Mesenchymal stem cell (in vitro differentiated cells and primary cell): ENCODE measurements at regions not wholly inside any gene's neighbourhood (a gene's known extent, or its start where the extent isn't known, plus 50 kb on each side); places are given as distances from the start of the nearest gene placed in this dataset.

Source experiments
- DNase-seq: peaks from one replicate; pipeline ENCODE4 v3.0.0-alpha.2; 2013
- H2AFZ ChIP-seq: one replicate; pipeline ENCODE4 v1.6.1; 2013; ENCODE audit warnings: low read depth, mild to moderate bottlenecking, control low read depth, inconsistent platforms, low read length, moderate library complexity
- H2AK5ac ChIP-seq: 2 replicates; pipeline ENCODE4 v1.6.1; 2013; ENCODE audit warnings: low read length, moderate library complexity, mild to moderate bottlenecking, inconsistent platforms; ENCODE audit not compliant: severe bottlenecking
- H2BK120ac ChIP-seq: one replicate; pipeline ENCODE4 v1.6.1; 2013; ENCODE audit warnings: low read depth, mild to moderate bottlenecking, inconsistent platforms, low read length, moderate library complexity
- H2BK12ac ChIP-seq, 2 experiments: one replicate each; pipeline ENCODE4 v1.6.1; 2013; ENCODE audit warnings: inconsistent platforms in 2 of 2, low read length in 2 of 2, mild to moderate bottlenecking in 2 of 2, moderate library complexity in 2 of 2, control low read depth in 1 of 2
- H2BK15ac ChIP-seq: one replicate; pipeline ENCODE4 v1.6.1; 2013; ENCODE audit warnings: mild to moderate bottlenecking, low read depth, inconsistent platforms; ENCODE audit not compliant: poor library complexity, severe bottlenecking
- H2BK5ac ChIP-seq: 2 replicates; pipeline ENCODE4 v1.6.1; 2013; ENCODE audit warnings: low read depth, mild to moderate bottlenecking, low read length, control low read depth, inconsistent platforms; ENCODE audit not compliant: poor library complexity, severe bottlenecking
- H3K14ac ChIP-seq, 2 experiments: one replicate each; pipeline ENCODE4 v1.6.1; 2013; ENCODE audit warnings: inconsistent platforms in 2 of 2, low read length in 2 of 2, control low read depth in 1 of 2, mild to moderate bottlenecking in 1 of 2, moderate library complexity in 1 of 2
- H3K18ac ChIP-seq, 2 experiments: one replicate each; pipeline ENCODE4 v1.6.1; 2013; ENCODE audit warnings: inconsistent platforms in 2 of 2, low read length in 2 of 2, control low read depth in 1 of 2, low read depth in 1 of 2, mild to moderate bottlenecking in 1 of 2
- H3K23ac ChIP-seq, 2 experiments: one replicate each; pipeline ENCODE4 v1.6.1; 2013; ENCODE audit warnings: inconsistent platforms in 2 of 2, low read length in 2 of 2, mild to moderate bottlenecking in 2 of 2, moderate library complexity in 2 of 2, control low read depth in 1 of 2
- H3K27ac ChIP-seq: 2 replicates; pipeline ENCODE4 v1.5.1; 2013; ENCODE audit warnings: mild to moderate bottlenecking, moderate library complexity, low read length, control low read depth, inconsistent platforms; ENCODE audit not compliant: poor library complexity, severe bottlenecking
- H3K27me3 ChIP-seq, 2 experiments: 2 replicates each; pipeline versions ENCODE4 v1.6.1 to v1.7.0; 2013; ENCODE audit warnings: low read length in 2 of 2, mild to moderate bottlenecking in 2 of 2, moderate library complexity in 2 of 2, control low read depth in 1 of 2, inconsistent platforms in 1 of 2; ENCODE audit not compliant: control insufficient read depth in 1 of 2, insufficient read depth in 1 of 2
- H3K36me3 ChIP-seq, 2 experiments: 2 replicates each; pipeline versions ENCODE4 v1.6.1 to v1.7.0; 2013; ENCODE audit warnings: low read length in 2 of 2, control low read depth in 1 of 2, inconsistent platforms in 1 of 2, low read depth in 1 of 2, mild to moderate bottlenecking in 1 of 2; ENCODE audit not compliant: insufficient read depth in 2 of 2, control insufficient read depth in 1 of 2
- H3K4ac ChIP-seq, 2 experiments: one replicate each; pipeline ENCODE4 v1.6.1; 2013; ENCODE audit warnings: inconsistent platforms in 2 of 2, low read length in 2 of 2, mild to moderate bottlenecking in 2 of 2, moderate library complexity in 2 of 2, control low read depth in 1 of 2, low read depth in 1 of 2
- H3K4me1 ChIP-seq: 2 replicates; pipeline ENCODE4 v1.6.1; 2013; ENCODE audit warnings: low read depth, low read length, control low read depth; ENCODE audit not compliant: control insufficient read depth, insufficient read depth
- H3K4me2 ChIP-seq: 2 replicates; pipeline ENCODE4 v1.6.1; 2013; ENCODE audit warnings: low read length, mild to moderate bottlenecking, inconsistent platforms; ENCODE audit not compliant: poor library complexity, severe bottlenecking
- H3K4me3 ChIP-seq, 2 experiments: 2 replicates each; pipeline versions ENCODE4 v1.5.1 to v1.7.0; 2013; ENCODE audit warnings: low read length in 2 of 2, mild to moderate bottlenecking in 2 of 2, control low read depth in 1 of 2, low read depth in 1 of 2; ENCODE audit not compliant: insufficient read depth in 1 of 2
- H3K79me1 ChIP-seq: replicated peaks from 2 replicates; pipeline ENCODE4 v1.6.1; 2013; ENCODE audit warnings: mild to moderate bottlenecking, control low read depth, low read length, inconsistent platforms; ENCODE audit not compliant: poor library complexity, severe bottlenecking
- H3K9ac ChIP-seq: 2 replicates; pipeline ENCODE4 v1.7.0; 2013; ENCODE audit warnings: mild to moderate bottlenecking, low read length, moderate library complexity
- H3K9me3 ChIP-seq: 2 replicates; pipeline ENCODE4 v1.7.0; 2013; ENCODE audit warnings: mild to moderate bottlenecking, low read length; ENCODE audit not compliant: control insufficient read depth
- H4K8ac ChIP-seq: one replicate; pipeline ENCODE4 v1.6.1; 2013; ENCODE audit warnings: inconsistent platforms, mild to moderate bottlenecking, low read length, moderate library complexity
- H4K91ac ChIP-seq: one replicate; pipeline ENCODE4 v1.6.1; 2013; ENCODE audit warnings: mild to moderate bottlenecking, low read length, inconsistent platforms
- WGBS: methylation state at CpG from one replicate; pipeline ENCODE4 v1.1.7; 2013; ENCODE audit warnings: mixed read lengths; 5-methylcytosine and 5-hydroxymethylcytosine counted together

- no peaks in the 10 kb centered on the region for H3K79me1 ChIP-seq
- no peaks in the 10 kb centered on the region for H3K36me3 ChIP-seq
- H3K14ac ChIP-seq: no peak overlapping the region
- 91% methylated on average over 1 of the region's 1 CpG for WGBS
- H2BK12ac ChIP-seq: no peak overlapping the region
- no peak overlapping the region for H4K91ac ChIP-seq
- H2BK5ac ChIP-seq: no peak overlapping the region
- no peak overlapping the region for H2AK5ac ChIP-seq
- H3K9ac ChIP-seq: no peak overlapping the region
- H3K27ac ChIP-seq: no peak overlapping the region
- no peak overlapping the region for H3K23ac ChIP-seq
- no peak overlapping the region for H3K4ac ChIP-seq
- H3K4me3 ChIP-seq: no peak overlapping the region
- no peak overlapping the region for H2AFZ ChIP-seq
- no peak overlapping the region for H4K8ac ChIP-seq
- no peak overlapping the region for H2BK15ac ChIP-seq
- H3K4me2 ChIP-seq: no peak overlapping the region
- no peak overlapping the region for H3K18ac ChIP-seq
- no peaks in the 10 kb centered on the region for H3K27me3 ChIP-seq
- no peaks in the 10 kb centered on the region for H3K4me1 ChIP-seq
- H2BK120ac ChIP-seq: no peak overlapping the region
- DNase-seq: no peak
- H3K9me3 ChIP-seq: no peaks in the 10 kb centered on the region
Measured at GRCh38 chr7:125555916-125556315, 626.3 kb upstream of the POT1 start.

DNA sequence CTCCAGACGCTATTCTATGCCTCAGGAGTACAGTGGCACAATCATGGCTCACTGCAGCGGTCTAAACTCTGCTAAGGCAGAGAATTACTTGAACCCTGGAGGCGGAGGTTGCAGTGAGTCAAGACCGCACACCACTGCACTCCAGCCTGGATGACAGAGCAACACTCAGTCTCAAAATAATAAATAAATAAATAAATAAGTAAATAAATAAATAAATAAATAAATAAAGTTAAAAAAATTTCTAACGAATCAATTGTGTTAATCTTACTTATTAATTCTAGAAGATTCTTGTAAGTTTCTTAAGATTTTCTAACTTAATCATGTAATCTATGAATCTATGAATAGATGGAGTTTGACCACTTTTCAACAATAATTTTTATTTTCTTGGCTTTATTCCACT is 621.4 kb upstream of the POT1 start:
- Histone ChIP-seq H4K91ac (no peak overlapping the region), H3K9me3 (no peaks in the 10 kb centered on the region), H3K18ac (peak overlapping the region in 1 of 2 experiments; percentile 40), H3K36me3 (no peaks in the 10 kb centered on the region), H2BK120ac (no peak overlapping the region), H2BK12ac (no peak overlapping the region), H3K4ac (no peak overlapping the region), H3K79me1 (no peaks in the 10 kb centered on the region), H3K9ac (no peak overlapping the region), H3K4me1 (no peaks in the 10 kb centered on the region), H3K27ac (no peak overlapping the region), H3K27me3 (no peaks in the 10 kb centered on the region), H2AK5ac (no peak overlapping the region), H3K14ac (no peak overlapping the region), H3K4me2 (no peak overlapping the region), H2BK15ac (no peak overlapping the region), H2BK5ac (no peak overlapping the region), H4K8ac (no peak overlapping the region), H3K4me3 (no peak overlapping the region), H2AFZ (peak overlapping the region; percentile 14), H3K23ac (no peak overlapping the region)
- WGBS: 89% methylated on average over 3 of the region's 5 CpGs
- DNase-seq: no peak

- WGBS: 89% methylated on average over 2 of the region's 2 CpGs
- no peak overlapping the region for H2AFZ ChIP-seq
- H3K4me1 ChIP-seq: no peaks in the 10 kb centered on the region
- no peak overlapping the region for H3K4me2 ChIP-seq
- H2BK15ac ChIP-seq: no peak overlapping the region
- H2AK5ac ChIP-seq: no peak overlapping the region
- no peak overlapping the region for H3K9ac ChIP-seq
- H3K9me3 ChIP-seq: no peaks in the 10 kb centered on the region
- H3K23ac ChIP-seq: no peak overlapping the region
- no peak overlapping the region for H2BK12ac ChIP-seq
- DNase-seq: no peak
- H3K27me3 ChIP-seq: no peaks in the 10 kb centered on the region
- no peak overlapping the region for H2BK5ac ChIP-seq
- H3K14ac ChIP-seq: no peak overlapping the region
- H3K36me3 ChIP-seq: no peaks in the 10 kb centered on the region
- H4K91ac ChIP-seq: no peak overlapping the region
- peak overlapping the region; percentile 28 for H4K8ac ChIP-seq
- no peak overlapping the region for H3K27ac ChIP-seq
- no peaks in the 10 kb centered on the region for H3K79me1 ChIP-seq
- H2BK120ac ChIP-seq: no peak overlapping the region
- H3K18ac ChIP-seq: no peak overlapping the region
- no peak overlapping the region for H3K4ac ChIP-seq
- H3K4me3 ChIP-seq: no peak overlapping the region
Measured at GRCh38 chr7:125547505-125547904, 617.9 kb upstream of the POT1 start.

GRCh38 chr7:125530553-125530952 is 600.9 kb upstream of the POT1 start:
- Histone ChIP-seq H2AFZ (no peak overlapping the region), H3K79me1 (no peaks in the 10 kb centered on the region), H2BK120ac (no peak overlapping the region), H3K27ac (no peak overlapping the region), H2BK5ac (no peak overlapping the region), H3K9me3 (peaks cover 5% of the 10 kb centered on the region), H4K91ac (no peak overlapping the region), H4K8ac (no peak overlapping the region), H3K14ac (no peak overlapping the region), H3K4me1 (no peaks in the 10 kb centered on the region), H3K18ac (no peak overlapping the region), H2BK12ac (no peak overlapping the region), H3K23ac (no peak overlapping the region), H2BK15ac (no peak overlapping the region), H3K4me2 (no peak overlapping the region), H3K27me3 (no peaks in the 10 kb centered on the region), H3K4ac (no peak overlapping the region), H3K9ac (no peak overlapping the region), H3K4me3 (no peak overlapping the region), H3K36me3 (no peaks in the 10 kb centered on the region), H2AK5ac (no peak overlapping the region)
- DNase-seq: no peak
- 95% methylated on average over 1 of the region's 1 CpG for WGBS
